HG03469 (cell line): ENCODE measurements at regions not wholly inside any gene's neighbourhood (a gene's known extent, or its start where the extent isn't known, plus 50 kb on each side); places are given as distances from the start of the nearest gene placed in this dataset.

ENCODE experiments used
- ATAC-seq: cut with Tn5 transposase; IDR thresholded peaks from one replicate; pipeline ENCODE4 v1.9.1; 2021; ENCODE audit warnings: mild to moderate bottlenecking, moderate library complexity, moderate number of reproducible peaks; ENCODE audit not compliant: unreplicated experiment

DNA sequence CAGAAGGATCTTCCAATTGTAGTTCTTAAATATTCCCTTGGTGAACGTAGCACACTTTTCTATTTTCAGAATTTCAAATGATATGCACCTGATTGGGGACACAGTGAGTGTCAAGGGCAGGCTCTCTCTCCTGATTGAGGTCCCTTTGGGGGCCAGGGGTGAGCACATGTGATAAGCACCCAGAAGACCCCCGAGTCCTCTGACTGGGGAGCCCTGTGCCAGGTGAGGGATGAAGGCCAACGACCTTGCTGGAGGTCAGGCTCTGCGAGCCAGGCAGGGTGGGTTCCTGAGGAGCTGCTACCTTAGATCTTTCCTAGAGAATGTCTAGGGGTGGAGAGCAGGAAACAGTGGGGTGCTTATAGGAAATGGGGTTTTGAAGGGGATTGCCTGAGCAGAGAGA lies 1253.9 kb downstream of the BRD1 start:
- ATAC-seq = no peak

DNA sequence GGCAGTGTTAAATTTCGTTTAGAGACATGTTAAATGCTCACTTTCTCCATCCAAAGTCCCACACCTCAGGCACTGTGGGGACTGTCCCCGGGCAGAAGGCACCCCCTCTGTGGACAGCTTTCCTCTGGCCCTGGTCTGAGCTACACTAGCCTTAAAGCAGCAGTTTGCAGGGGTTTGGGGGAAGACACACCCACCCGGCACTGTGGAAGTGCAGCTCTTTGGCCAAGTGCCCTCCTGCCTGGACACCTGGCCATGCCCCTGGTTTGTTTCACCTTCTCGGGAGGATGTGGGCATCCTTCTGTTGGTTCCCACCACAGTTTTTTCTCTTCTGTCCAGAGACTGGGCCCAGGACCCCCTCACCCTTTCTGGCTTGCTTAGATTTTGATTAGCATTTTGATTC lies 1254.7 kb downstream of the BRD1 start:
- ATAC-seq = no peak

DNA sequence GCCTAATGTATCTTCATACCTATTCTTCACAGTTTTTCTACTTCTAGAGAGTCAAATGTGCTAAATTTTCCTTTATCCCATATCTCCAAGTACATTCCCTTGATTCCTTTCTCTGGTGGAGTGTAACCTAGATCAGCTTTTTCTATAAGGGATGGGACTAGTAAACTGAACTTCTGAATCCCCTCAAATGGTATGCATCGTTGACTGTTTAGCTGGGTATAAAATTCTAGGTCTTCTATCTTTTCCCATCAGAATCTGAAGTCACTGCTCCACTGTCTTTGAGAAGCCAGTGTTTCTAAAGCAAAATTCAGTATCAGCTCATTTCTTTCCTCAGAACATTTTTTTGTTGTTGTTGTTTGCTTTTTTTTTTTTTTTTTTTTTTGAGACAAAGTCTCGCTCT lies 1256.8 kb downstream of the BRD1 start:
- ATAC-seq = no peak

DNA sequence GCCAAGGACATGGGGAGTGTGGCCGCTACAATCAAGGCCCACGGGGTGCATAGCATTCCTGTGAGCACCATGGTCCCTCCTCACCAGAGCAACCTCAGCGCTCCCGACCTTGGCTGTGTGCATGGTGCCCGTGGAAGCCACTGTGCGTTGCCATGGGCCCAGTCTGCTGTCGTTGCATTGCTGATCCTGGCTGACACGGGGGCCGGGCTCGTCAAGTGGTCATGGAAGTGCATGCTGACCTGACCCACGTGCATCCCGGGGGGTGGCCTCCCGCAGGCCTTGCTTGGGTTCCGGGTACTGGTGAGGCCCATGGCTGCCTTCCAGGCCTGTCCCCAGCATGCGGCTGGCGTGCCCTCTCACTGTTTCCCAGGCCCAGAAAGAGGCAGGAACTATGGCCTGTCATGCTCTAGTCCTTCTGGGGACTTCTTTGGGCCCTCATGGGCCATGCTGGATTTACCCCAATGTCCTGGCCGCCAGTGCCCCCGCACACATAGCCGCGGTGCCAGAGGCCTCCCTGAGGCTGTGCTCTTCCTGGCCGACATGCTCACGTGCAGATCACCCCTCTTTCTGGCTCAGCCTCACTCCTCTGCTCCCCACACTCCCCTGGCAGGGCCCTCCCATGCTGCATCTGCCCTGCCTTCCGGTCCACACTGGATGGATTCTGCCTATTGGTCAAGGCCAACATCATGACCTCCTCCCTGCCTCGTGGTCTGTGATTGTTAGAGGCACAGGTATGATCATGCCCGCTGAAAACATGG lies 1258.0 kb downstream of the BRD1 start:
- no peak for ATAC-seq

DNA sequence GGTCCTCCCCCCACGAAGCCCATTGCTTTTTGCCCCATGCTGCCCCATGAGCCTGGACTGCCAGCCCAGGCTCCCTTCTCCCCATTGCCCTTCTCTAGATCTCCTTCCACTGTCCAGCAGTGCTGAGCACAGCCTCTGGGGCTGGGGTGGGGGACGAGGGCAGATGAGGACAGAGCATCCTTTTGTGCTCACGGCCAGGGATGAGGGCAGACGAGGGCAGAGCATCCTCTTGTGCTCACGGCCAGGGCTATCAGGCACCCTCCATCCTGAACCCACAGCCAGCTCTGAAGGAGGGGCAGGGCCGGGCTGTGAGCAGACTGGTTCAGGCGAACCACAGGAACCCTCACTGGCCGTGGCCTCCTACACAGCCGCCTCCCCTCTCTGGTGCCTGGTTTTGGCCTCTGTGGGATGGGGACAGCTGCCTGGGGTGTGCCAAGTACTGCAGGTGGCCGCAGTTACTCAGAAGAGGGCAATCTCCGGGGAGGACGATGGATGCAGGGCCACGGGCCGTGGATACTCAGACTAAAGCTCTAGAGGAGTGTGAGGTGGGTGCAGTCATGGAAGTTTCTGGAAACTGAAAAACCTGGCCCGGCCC lies 1258.8 kb downstream of the BRD1 start:
- ATAC-seq = no peak

DNA sequence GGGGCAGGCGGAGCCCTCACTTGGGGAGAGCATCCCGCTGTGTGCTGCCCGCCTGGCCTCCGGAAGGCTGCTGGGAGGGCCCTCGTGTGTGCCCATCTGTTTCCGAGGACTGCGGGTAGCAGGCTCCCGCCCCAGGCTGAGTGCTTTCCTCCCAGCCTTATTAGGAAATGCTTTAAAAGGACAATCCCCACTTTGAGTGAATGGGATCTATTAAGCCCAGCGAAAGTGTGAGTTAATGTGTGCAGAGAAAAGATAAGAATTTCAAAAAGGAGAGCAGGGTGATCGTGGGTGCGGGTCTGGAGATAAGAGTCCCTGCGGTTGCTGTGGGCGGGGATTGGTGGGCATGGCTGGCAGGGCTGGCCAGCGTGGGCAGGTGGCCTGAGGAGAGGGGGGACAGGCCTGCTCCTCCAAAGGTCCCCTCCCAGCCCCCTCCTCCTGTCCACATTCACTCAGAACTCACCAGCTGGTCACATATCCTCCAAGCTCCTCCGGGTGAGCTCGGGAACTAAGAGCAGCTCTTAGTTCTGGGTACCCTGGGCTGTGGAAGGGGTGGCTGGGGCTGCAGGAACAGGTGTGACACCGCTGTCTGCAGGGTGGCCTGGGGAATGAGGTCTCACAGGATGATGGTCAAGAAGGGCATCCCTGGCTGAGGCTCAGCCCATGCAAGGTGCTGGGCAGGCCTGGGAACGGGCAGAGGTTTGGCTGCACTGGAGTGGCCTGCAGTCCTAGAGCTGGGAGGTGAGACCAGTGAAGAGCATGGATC lies 1260.3 kb downstream of the BRD1 start:
- no peak for ATAC-seq

DNA sequence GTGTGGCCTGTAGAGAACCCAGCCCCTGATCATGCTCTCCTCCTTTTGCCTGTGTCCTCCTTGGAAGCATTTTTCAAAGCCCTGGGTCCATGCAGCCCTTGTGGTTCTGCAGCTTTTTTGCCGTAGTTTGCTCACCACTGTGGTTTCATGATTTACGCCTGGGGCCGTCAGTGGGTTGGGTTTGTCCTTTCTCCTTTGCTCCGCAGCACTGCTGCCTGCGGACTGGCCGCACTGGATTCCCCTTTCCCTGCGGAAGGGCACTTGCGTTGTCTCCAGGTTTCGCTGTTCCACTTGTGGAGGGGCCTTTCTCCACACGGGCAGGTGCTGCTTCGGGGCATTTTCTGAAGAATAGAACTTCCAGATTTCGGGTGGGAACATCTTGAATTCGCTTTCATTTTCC lies 1260.9 kb downstream of the BRD1 start:
- no peak for ATAC-seq

DNA sequence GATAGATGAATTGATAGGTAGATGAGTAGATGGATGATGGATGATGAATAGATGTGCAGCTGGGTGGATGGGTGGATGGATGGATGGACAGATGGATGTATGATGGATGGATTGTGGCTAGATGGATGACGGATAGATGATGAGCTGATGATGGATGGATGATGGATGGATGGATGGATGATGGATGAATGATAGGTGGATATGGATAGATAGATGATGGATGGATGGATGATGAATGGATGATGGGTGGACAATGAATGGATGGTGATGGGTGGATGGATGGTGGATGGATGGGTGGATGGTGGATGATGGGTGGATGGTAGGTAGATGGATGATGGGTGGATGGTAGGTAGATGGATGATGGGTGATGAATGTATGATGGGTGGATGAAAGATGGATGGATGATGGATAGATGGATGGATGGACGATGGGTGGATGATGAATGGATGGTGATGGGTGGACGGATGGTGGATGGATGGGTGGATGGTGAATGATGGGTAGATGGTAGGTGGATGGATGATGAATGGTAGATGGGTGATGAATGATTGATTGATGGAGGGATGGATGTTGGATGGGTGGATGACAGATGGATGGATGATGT lies 1261.7 kb downstream of the BRD1 start:
- ATAC-seq = no peak

DNA sequence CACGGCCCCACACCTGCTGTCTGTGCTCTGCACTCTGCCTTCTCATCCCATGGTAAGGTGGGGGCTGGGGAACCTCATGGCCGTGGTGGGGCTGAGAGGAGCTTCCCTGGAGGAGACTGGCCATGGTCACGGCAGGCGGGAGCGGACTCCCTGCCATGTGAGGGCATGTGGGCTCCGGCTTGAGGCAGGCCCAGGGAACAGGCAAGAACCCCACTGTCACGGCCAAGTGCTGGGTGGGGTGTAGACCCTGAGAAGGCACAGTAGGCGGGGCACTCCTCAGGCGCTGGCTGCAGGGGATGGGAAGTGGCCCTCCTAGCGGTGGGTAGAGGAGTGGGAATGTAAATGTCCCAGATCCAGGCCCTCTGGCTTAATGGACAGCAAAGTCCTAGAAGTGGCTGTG lies 1262.7 kb downstream of the BRD1 start:
- ATAC-seq = no peak

DNA sequence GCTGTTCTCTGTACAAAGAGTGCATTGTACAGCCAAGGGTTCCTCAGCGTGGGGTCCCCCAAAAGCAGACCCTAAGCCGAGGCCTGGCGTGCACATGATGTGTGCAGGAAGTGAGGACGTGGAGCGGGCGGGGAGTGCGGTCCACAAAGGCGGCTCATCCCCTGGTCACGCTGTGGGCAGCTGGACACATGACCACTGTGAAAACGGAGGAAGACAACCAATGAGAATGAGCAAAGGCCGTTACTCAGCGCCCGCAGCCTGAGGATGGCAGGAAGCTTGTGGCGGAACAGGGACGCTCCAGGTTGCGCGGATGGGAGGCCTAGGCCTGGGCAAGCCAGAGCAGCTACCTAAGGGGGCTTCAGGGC lies 1263.7 kb downstream of the BRD1 start:
- ATAC-seq = no peak

DNA sequence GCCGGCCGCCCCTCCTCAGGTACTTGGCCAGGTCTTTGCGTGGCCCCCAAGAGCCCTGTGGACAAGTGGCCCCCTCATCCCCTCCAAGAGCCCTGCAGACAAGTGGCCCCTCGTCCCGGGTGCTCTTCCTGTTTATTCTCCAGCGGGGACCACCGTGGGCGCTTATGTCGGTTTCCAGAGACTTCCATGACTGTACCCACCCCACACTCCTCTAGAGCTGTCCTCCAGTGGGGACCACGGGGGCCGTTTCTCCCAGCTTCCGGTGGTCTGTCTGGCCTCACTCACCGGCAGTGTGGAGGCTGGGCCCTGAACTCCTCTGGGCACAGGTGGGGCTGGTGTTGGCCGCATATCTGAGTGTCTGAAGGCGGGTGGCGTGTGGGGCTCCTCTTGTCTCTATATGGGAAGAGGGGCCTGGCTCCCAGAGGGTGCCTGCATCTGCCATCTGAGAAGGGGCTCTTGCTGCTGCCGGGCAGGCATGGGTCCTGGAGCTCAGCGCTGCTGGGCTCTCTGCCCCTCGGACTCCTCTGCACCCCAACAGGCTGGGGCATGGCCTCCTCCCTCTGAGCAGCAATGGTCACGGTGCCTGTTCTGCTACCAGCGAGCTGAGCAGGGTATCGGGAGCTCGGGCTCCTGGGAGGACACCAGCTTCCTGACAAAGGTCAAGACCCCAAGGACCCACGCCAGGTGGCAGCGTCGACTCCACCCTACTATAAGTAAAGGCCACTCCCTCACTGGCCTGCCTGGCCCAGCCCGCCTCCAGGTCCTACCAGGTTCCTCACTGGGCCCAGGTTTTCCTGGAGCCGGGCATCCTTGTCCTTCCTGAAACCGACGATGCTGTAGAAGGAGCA lies 1264.3 kb downstream of the BRD1 start:
- no peak for ATAC-seq

DNA sequence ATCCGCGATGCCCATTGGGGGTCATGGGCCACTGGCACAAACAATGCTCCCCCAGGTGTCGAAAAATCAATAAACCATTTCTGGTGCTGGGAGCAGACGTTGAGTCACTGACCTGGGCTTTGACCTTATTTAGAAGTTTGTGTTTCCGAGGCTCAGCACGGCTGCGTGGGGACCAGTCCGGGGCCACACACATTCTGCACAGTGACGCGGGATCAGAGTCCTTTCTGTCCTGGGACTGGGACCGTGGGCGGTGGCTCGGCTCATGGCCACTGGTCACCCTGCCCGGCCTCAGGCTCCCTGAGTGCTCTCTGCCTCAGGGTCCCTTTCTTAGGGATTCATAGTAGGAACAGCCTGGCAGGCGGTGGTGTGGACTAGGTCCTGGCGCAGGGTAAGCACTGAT lies 1266.0 kb downstream of the BRD1 start:
- ATAC-seq = no peak

DNA sequence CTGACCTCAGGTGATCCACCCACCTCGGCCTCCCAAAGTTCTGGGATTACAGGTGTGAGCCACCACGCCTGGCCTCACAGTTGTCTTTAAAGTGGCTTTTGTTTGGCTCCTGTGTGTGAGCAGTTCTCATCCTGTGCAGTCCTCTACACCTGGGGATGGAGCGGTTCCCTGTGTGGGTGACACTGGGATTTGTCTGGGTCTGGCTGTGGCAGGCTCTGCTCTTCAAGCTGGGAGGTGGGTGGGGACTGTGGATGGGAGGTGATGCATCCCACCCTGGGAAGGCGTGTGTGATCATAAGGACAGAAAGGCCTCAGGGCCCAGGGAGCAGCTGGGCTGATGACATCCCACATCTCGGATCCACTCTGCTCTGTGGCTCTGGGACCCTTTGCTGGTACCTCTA lies 1266.8 kb downstream of the BRD1 start:
- no peak for ATAC-seq

DNA sequence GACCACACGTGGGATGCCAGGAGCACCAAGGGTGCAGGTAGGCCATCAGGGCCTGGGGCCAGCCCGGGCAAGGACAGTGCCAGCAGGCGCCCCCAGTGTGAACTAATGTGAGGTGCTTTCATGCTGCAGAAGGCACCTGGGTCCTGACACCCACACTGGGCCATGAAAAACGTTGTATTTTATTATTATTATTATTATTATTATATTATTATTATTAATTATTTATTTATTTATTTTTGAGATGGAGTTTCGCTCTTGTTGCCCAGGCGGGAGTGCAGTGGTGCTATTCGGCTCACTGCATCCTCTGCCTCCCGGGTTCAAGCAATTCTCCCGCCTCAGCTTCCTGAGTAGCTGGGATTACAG lies 1267.3 kb downstream of the BRD1 start:
- no peak for ATAC-seq

DNA sequence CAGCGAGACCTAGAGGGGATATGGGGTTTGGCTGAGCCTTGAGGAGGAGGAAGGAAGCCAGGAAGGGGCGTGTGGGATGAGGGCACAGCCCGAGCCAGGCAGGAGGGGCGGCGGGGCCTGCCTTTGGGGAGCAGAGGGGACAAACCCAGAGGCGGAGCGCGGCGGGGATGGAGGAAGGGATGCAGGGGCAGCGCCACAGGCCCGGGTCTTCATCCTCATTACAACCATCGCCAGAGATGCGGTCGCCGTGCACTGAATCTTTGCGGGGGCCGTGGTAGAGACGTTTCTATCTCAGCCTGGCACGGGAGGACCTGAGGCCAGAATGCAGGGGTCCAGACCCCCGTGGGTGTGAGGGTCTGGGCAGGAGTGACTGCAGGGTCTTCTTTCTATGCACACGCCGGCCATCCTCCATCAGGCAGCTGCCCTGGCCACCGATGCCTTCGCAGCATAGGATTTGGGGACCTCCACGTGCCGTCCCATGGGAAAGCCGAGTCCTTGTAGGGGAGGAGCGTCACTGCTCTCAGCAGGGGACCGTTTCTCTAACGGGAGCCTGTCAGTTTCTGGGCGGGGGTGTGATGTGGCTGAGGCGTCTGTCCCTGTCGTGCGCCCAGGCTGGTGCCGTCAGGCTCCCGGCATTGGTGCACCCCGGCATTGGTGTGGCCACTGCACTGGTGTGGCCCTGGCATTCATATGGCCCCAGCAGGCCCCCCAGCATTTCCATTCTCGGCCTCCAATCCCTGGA lies 1267.9 kb downstream of the BRD1 start:
- ATAC-seq = no peak

DNA sequence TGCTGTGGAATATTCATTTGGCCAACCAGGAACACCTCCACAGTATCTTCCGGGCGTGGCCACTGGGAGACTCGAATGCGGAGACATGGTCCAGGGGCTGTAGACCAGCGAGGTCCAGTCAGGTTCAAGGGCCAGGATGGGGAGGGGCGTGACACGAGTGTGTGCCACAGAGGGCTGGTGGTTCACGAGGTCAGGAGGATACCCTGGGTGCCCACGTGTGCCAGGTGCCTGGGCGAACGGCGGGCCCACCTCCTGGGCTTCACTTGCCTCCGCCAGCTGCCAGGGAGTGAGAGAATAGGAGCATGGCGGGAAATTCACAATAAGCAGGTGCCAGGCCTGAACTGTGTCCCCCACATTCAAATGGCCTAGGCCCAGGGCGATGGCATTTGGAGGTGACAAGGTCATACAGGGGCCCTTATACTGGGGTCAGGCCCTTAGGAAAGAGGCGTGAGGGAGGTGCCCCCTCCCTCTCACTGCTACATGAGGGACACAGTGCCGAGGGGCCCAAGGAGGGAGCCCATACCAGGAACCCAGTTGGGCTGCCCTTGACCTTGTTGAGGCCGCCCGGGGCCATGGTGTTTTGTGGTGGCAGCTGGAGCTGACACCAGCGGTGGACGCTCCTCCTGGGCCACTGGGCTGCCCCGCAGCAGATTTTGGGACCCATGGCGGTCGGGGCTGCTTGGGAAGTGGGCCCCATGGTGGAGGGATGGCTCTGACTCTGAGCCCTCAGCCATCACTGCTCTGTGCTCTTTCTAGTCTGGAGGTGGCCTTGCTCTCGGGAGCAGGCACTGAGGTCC lies 1268.9 kb downstream of the BRD1 start:
- ATAC-seq = no peak

DNA sequence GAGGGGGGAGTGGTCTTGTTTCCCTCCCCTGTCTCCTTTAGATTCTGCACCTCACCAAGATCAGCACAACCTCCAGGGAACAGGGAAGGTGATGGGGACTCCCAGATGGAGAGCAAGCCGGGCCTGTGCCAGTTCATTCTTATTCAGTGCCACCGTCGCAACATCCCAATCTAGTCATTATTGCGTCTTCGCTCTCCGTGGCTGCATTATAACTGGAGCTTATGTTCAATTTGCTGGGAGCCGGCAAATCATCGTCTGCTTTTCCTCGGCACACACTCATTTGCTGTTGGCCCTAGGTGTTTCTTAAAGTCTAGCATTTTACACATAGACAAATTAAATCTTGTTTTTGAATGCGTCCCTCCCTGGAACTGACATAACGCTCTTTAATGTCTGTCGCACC lies 1269.7 kb downstream of the BRD1 start:
- no peak for ATAC-seq

DNA sequence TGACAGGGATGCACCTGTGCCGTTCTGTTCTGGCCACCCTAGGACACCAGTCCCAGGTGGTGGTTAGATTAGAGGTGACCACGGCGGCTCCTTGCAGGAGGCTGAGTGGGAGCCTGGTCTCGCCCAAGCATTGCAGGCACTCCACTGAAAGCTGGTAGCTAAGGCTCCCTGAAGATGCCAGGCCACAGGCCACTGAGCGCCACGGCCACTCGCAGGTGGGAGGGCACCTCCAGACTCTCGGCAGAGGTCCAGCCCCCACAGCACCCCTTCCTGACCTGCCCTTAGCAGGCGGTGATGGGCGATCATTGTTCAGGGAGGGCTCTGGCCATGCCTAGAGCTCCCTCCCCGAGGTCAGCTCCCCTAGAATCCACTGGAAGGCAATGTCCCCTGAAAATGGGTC lies 1270.2 kb downstream of the BRD1 start:
- ATAC-seq = no peak

DNA sequence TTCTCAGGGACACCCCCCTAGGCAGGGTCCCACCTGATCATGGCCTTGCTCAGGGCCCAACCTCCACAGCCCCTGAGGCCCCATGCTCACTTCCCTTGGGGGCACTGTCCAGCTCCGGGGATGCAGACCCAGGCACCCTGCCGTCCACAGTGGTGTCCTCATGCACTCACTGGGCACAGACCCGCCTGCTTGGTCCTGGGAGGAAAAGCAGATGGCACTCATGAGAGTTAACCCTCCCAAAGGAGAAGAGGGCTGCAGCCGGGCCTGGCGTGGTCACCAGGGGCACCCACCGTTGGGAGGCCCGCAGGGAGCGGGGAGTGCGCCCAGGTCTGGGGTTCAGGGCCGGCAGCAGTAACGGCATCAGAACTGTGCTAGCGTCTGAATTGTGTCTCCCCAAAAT lies 1270.9 kb downstream of the BRD1 start:
- ATAC-seq = no peak

DNA sequence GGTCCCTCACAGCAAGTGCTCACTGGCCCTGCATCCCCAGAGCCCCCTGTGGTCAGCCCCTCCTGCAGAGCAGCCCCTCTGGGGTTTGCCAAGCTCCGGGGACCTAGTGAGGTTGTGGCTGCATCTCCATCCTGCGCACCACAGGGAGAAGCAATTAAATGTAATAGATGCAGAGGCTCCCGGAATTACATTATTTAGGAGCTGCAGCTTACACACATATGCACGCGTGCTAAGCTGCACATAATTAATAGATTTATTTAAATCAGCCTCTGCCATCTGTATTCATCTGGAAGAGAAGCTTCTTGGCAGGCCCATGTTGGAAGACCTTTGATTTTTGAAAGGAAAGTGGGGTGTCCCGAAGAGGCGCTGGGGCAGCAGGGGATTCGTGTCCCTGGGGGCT lies 1271.5 kb downstream of the BRD1 start:
- no peak for ATAC-seq
